Hepatocyte (in vitro differentiated cells): ENCODE measurements at regions not wholly inside any gene's neighbourhood (a gene's known extent, or its start where the extent isn't known, plus 50 kb on each side); places are given as distances from the start of the nearest gene placed in this dataset.

Experiments used
- DNase-seq: peaks from one replicate; pipeline ENCODE4 v3.0.0-alpha.2; 2016; ENCODE audit warnings: low spot score
- H2AFZ ChIP-seq: fragments of 200-600 bp; sonication (generic); 2 replicates; pipeline ENCODE4 v1.6.0; 2016; ENCODE audit warnings: antibody characterized with exemption, mild to moderate bottlenecking
- H3K27ac ChIP-seq: fragments of 200-600 bp; sonication (generic); 2 replicates; pipeline ENCODE4 v1.5.1; 2016; ENCODE audit warnings: mild to moderate bottlenecking
- H3K27me3 ChIP-seq: fragments of 200-600 bp; sonication (generic); 2 replicates; pipeline ENCODE4 v1.6.1; 2016
- H3K36me3 ChIP-seq: fragments of 200-600 bp; sonication (generic); replicated peaks from 2 replicates; pipeline ENCODE4 v1.5.1; 2016; ENCODE audit warnings: low read depth; ENCODE audit not compliant: insufficient read depth
- H3K4me1 ChIP-seq: fragments of 200-600 bp; sonication (generic); 2 replicates; pipeline ENCODE4 v1.5.1; 2016; ENCODE audit warnings: mild to moderate bottlenecking, moderate library complexity; ENCODE audit not compliant: insufficient read depth
- H3K4me2 ChIP-seq: fragments of 200-600 bp; sonication (generic); 2 replicates; pipeline ENCODE4 v1.6.0; 2016
- H3K4me3 ChIP-seq: fragments of 200-600 bp; sonication (generic); 2 replicates; pipeline ENCODE4 v1.5.1; 2016; ENCODE audit warnings: mild to moderate bottlenecking
- H3K79me2 ChIP-seq: fragments of 200-600 bp; sonication (generic); 2 replicates; pipeline ENCODE4 v1.6.0; 2017; ENCODE audit warnings: mild to moderate bottlenecking
- H3K9me2 ChIP-seq: fragments of 200-600 bp; sonication (generic); replicated peaks from 2 replicates; pipeline ENCODE4 v1.6.0; 2017; ENCODE audit warnings: mild to moderate bottlenecking; ENCODE audit not compliant: insufficient read depth
- H3K9me3 ChIP-seq: fragments of 200-600 bp; sonication (generic); 2 replicates; pipeline ENCODE4 v1.5.1; 2016; ENCODE audit warnings: low read depth, mild to moderate bottlenecking
- H4K20me1 ChIP-seq: fragments of 200-600 bp; sonication (generic); 2 replicates; pipeline ENCODE4 v1.6.0; 2016; ENCODE audit warnings: mild to moderate bottlenecking; ENCODE audit not compliant: insufficient read depth, poor library complexity, severe bottlenecking
- CTCF ChIP-seq: fragments of 200-600 bp; sonication (generic); IDR thresholded peaks from 2 replicates; pipeline ENCODE4 v1.5.1; 2016; ENCODE audit warnings: antibody characterized with exemption, mild to moderate bottlenecking; ENCODE audit not compliant: poor library complexity
- EZH2 ChIP-seq: fragments of 200-600 bp; sonication (generic); IDR thresholded peaks from 2 replicates; pipeline ENCODE4 v1.6.1; 2016; ENCODE audit warnings: antibody characterized with exemption, mild to moderate bottlenecking, borderline replicate concordance
- EZH2phosphoT487 ChIP-seq: fragments of 200-600 bp; sonication (generic); IDR thresholded peaks from one replicate; pipeline ENCODE4 v1.6.1; 2018; ENCODE audit warnings: antibody characterized with exemption, mild to moderate bottlenecking, low read depth, moderate library complexity; ENCODE audit not compliant: unreplicated experiment, severe bottlenecking
- WGBS: methylation state at CpG from one replicate; pipeline ENCODE4 v1.1.6; 2016; ENCODE audit warnings: low lambda C conversion rate; ENCODE audit errors: missing lambda C conversion rate; 5-methylcytosine and 5-hydroxymethylcytosine counted together

GRCh38 chr14:48490756-48491155 lies 815.4 kb upstream of the MDGA2 start:
- H3K4me3 ChIP-seq = no peak overlapping the region
- TF ChIP-seq EZH2phosphoT487 (no peak), CTCF (no peak), EZH2 (no peak)
- H3K9me2 ChIP-seq = no peaks in the 10 kb centered on the region
- no peaks in the 10 kb centered on the region for H3K9me3 ChIP-seq
- no peaks in the 10 kb centered on the region for H4K20me1 ChIP-seq
- no peak overlapping the region for H3K27ac ChIP-seq
- H3K36me3 ChIP-seq = no peaks in the 10 kb centered on the region
- H3K4me2 ChIP-seq = no peak overlapping the region
- no peak for DNase-seq
- no peaks in the 10 kb centered on the region for H3K4me1 ChIP-seq
- no peaks in the 10 kb centered on the region for H3K27me3 ChIP-seq
- no peaks in the 10 kb centered on the region for H3K79me2 ChIP-seq
- no peak overlapping the region for H2AFZ ChIP-seq
- WGBS = 87% methylated on average over 4 of the region's 4 CpGs

DNA sequence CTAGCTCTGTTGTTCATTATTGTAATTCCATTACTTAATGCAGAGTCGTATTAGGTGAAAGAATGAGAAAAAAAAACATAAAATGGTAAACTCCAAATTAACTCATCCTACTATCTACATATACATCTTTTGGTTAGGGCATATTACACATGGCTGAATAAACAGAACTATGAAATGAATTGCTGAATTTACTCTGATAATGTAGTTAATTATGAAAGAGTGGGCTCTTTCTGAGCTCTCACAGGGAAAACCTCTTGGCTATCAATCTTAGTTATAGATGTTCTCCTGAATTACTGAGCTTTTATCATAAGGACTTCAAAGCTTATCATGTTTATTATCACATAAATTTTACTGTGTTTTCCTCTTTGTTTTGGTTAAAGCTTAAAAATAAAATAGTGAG lies 798.5 kb upstream of the MDGA2 start:
- H4K20me1 ChIP-seq = no peaks in the 10 kb centered on the region
- no peaks in the 10 kb centered on the region for H3K79me2 ChIP-seq
- no peak overlapping the region for H3K4me3 ChIP-seq
- H3K27ac ChIP-seq = no peak overlapping the region
- no peak for DNase-seq
- H3K27me3 ChIP-seq = no peaks in the 10 kb centered on the region
- H3K4me1 ChIP-seq = no peaks in the 10 kb centered on the region
- WGBS = 93% methylated on average over 1 of the region's 1 CpG
- H3K9me3 ChIP-seq = no peaks in the 10 kb centered on the region
- no peaks in the 10 kb centered on the region for H3K36me3 ChIP-seq
- TF ChIP-seq EZH2 (no peak), CTCF (no peak), EZH2phosphoT487 (no peak)
- no peak overlapping the region for H3K4me2 ChIP-seq
- H3K9me2 ChIP-seq = no peaks in the 10 kb centered on the region
- H2AFZ ChIP-seq = no peak overlapping the region

DNA sequence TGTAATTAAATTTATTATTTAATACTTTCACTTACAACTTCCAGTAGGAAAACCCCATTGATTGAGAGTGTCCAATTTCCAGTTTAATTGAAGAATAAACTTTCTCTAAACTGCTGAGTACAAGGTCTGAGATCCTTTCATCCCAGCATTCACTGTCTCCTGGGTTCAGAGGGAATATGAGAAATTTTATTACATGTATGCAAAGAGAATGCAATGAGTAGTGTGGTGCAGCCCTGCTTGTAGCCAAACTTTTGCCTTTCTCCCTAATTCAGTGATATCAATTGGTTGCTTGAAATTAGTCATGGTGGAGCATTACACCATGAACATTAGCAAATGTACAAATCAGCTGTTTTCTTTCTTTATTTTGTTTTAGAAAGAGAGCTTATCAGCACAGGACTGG lies 780.6 kb upstream of the MDGA2 start:
- Histone ChIP-seq H3K4me2 (no peak overlapping the region), H3K79me2 (no peaks in the 10 kb centered on the region), H3K27me3 (no peaks in the 10 kb centered on the region), H3K36me3 (no peaks in the 10 kb centered on the region), H3K4me3 (no peak overlapping the region), H2AFZ (no peak overlapping the region), H3K9me2 (no peaks in the 10 kb centered on the region), H3K4me1 (no peaks in the 10 kb centered on the region), H3K9me3 (no peaks in the 10 kb centered on the region), H3K27ac (no peak overlapping the region), H4K20me1 (no peaks in the 10 kb centered on the region)
- no peak for DNase-seq
- TF ChIP-seq EZH2phosphoT487 = no peak
- TF ChIP-seq EZH2 = no peak
- TF ChIP-seq CTCF = no peak

DNA sequence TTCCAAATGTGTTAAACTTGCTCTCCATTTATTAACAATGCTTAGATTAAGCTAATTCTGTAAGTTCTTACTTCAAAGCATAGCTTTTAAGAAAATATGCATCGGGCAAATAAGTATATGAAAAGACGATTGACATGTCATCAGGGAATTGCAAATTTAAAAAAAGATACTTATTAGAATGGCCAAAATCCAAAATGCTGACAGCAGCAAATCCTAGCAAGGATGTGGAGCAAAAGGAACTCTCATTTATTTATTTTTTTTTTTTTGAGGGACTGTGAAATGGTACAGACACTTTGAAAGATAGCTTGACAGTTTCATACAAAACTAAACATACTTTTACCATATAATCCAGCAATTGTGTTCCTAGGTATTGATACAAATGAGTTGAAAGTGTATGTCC lies 779.5 kb upstream of the MDGA2 start:
- H3K4me2 ChIP-seq = no peak overlapping the region
- no peak overlapping the region for H2AFZ ChIP-seq
- H3K9me3 ChIP-seq = no peaks in the 10 kb centered on the region
- no peak overlapping the region for H3K4me3 ChIP-seq
- no peaks in the 10 kb centered on the region for H3K36me3 ChIP-seq
- no peaks in the 10 kb centered on the region for H4K20me1 ChIP-seq
- DNase-seq = no peak
- TF ChIP-seq EZH2phosphoT487 (no peak), CTCF (no peak), EZH2 (no peak)
- H3K9me2 ChIP-seq = no peaks in the 10 kb centered on the region
- no peaks in the 10 kb centered on the region for H3K79me2 ChIP-seq
- no peaks in the 10 kb centered on the region for H3K27me3 ChIP-seq
- H3K4me1 ChIP-seq = no peaks in the 10 kb centered on the region
- H3K27ac ChIP-seq = no peak overlapping the region
- WGBS = 95% methylated on average over 2 of the region's 2 CpGs
